Inflammatory macrophage treated with lipopolysaccharide for 1 hour (primary cell): ENCODE measurements at regions not wholly inside any gene's neighbourhood (a gene's known extent, or its start where the extent isn't known, plus 50 kb on each side); places are given as distances from the start of the nearest gene placed in this dataset.
"Not testable (repeated sequence)": the region's sequence is repeated elsewhere in the genome, so short reads cannot be mapped to it uniquely, and the experiment has no call there.

Experiments used
- DNase-seq, 2 donors: peaks; one replicate each; pipeline ENCODE4 v3.0.0-alpha.2; 2020 to 2022

DNA sequence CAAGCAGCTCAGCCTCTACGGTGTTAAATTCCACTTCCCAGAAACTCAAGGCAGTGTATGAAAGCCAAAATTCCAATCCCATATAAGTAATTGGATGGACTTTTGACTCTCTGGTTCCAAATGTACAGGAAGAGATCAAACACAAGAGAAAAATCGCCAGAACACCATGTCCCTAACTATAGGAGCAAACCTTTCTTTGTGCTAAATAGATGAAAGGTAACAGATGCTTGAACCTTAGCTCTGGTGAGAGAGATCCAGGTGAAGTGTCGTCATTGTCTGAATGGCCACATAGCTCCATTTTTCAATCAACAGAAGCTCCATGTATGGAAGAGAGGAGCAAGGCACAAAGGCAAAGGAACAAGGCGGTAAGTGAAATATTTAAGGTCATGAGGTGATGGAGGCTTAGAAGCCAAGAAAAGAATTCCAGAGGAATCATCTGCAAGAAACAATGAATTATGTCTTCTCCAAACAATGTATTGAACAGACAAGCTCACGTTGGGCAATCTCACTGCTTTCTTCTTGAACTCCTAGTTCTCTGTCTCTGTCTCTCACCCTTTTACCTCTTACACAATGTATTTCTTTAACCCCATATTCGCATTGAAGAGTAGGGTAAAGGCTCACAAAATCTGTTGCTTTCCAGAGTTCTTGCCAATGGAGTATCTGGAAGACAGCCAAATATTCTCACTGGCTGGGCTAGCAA lies 585.1 kb downstream of the GATA3 start:
- no peak for DNase-seq

DNA sequence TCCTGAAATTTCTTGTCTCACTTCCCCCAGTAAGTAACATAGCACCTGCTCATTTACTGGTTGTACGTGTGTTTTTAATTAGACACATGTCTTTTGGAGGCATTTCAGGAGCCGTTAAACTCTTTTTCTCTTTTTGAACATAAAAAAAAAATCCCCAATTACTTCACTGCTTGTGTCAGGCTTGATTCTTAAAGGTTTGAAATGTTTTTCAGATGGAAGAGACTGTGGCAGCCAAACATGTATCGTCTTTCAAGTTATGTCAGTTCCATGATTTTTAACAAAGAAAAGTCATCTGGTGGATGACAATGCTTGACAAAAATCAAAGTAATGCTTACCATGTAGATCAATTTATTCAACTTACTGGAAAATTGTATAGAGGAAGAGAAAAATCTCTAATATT lies 585.8 kb downstream of the GATA3 start:
- no peak for DNase-seq

DNA sequence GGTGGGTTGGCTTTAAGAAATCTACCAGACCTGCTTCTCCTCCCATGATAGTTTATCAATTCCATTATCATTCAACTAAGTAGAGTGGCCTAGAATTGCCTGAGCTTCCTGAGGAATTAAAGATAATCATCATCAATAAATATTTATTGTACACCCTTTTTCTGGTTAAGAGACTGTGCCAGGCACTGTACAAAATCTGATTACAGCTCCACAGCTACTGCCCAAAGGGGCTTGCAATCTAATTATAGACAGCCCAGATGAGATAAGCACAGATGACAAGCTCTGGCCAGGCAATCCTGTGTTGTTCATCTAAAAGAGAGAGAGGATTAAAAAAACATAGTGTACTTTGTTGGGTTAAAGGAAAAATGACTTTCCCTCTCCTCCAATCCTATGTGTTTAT lies 586.4 kb downstream of the GATA3 start:
- no peak for DNase-seq

DNA sequence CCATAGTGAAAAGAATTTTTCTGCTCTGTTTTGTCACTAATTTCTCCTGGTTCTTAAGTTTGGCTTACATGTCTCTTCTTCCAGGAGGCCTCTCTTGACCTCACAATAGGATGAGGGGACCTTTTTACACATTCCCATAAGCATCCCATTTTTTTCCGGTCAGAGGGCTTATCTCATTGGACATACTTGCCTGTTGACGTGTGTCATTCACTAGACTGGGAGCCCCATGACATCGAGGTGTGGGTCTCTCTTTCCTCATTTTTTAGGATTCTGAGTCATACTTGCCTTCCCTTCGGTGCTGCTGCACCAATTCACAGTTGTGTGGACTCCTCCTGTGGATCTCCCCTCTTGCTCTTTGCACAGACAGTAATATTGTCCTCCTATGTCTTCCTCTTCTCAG lies 601.8 kb downstream of the GATA3 start:
- no peak for DNase-seq

DNA sequence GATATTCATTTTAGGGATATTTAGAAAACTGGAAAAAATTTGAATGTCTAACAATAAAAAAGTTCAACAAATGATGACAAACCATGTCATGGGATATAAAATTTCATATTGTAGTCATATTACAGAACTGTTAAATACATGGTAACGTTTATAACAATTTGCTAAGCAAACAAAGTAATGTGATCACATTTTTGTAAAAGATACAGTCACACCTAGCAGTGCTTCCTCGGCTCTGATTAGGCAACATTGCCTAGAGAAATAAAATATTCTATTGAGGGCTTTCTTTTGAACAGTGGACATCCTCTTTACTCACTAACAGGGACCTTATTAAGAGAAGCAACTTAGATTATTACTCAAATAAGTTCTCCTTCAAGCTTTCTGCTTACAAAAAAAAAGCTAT lies 605.5 kb downstream of the GATA3 start:
- no peak for DNase-seq

DNA sequence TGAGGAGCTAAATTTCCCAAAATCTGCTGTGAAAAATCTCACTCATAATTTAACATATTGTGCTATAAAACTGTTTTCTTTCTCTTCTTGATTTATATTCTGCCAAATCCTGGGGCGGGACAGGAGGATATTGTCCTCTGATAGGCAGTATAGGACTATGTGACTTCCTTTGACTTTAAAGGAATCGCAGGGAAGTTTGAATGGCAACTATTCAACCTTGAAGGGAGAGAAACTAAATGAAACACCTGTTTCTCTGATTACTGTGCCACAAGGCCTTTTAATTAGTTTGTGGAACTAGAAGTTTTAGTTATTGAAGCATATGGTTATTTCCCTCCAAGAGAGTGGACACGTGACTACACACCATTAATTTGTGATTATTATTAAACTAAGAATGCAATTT lies 607.4 kb downstream of the GATA3 start:
- no peak for DNase-seq

DNA sequence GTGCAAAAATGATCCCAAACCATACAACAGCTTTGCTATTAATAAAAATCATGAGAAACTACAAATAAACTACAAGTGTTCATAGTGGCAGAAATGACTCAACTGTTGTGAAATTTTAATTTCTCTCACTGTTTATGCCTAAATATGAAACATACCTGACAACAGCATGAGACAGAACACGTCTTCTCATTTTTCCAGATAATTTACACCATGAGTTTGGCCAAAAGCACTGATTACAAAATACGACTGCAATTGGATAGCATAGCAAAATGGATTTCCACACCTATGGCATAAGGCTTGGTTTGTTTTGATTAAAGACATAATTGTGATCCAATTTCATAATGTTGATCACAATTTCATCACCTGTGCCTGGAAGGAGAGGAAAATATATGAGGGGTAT lies 608.6 kb downstream of the GATA3 start:
- DNase-seq: no peak

DNA sequence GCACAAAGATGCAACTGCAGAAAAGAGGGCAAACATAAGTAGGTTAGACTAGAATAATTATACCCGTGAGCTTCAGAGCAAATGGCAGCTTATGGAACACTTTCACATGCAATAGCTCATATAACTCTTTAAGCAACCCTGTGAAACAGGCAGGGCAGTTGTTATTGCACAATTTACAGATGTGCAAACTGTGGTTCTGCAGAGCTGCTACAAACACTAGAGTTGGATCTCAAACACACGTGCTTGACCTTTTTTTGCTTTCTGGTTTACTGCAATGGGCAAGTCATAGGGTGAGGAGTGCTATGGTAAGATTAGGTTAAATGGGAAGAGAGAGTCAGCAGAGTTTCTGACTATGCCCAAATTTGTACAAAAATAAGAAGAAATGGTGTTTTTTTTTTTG lies 610.8 kb downstream of the GATA3 start:
- DNase-seq: no peak

DNA sequence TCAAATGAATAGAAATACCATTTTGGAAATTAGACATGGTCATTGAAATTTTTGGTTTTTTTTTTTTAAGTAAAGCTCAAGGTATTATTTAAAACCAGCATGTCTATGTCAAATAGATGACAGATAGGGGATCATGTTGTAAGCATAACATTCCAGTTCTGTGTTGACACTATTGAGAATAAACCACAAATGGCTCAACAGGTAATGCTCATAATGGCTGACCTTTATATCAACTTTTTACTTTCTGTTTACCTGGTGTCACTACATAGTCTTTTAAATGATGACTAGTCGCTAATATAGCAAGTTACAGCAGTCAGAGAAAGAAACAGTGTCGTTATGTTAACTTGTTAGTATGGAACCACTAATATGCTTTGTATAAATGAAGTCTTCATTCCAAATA lies 616.0 kb downstream of the GATA3 start:
- DNase-seq: no peak

DNA sequence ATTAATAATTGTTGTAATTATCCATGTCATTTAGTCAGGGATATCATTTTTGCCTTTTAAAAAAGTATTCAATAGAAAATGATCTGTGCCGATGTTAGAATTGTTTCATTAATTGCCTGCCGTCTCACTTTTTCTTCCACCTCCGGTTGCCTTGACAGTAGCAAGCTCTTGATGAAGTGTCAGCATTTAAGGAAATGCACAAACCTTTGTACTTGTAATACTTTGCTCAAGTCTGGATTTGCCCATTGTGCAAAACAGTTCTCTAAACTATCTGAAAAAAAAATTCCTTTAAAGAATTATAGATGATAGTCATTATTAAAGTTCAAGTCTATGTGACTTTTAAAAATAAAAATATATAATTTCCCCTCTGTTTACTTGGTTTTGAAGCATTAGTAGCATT lies 619.7 kb downstream of the GATA3 start:
- no peak for DNase-seq

DNA sequence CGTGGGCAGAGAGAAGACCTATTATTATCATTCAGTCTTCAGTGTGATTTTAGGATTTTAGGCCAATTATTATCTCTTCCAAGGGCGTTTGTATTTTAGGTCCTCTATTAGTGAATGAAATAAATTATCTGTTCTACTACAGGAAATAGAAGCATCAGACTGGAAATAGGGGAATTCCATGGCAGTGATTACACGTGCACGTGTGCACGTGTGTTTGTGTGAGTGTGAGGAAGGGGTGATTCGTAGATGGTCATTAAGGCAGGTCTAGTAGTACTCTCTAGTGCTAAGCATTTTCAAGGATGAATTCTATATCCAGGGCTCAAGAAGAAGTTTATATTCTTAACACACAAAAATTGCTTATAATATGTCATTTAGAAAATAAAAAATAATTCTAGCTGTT lies 623.2 kb downstream of the GATA3 start:
- DNase-seq: no peak

DNA sequence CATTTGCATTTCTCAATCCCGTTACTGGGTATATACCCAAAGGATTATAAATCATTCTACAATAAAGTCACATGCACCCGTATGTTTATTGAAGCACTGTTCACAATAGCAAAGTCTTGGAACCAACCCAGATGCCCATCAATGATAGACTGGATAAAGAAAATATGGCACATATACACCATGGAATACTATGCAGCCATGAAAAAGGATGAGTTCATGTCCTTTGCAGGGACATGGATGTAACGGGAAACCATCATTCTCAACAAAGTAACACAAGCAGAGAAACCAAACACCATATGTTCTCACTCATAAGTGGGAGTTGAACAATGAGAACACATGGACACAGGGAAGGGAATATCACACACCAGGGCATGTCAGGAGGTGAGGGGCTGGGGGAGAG lies 630.4 kb downstream of the GATA3 start:
- DNase-seq: not testable (repeated sequence)

DNA sequence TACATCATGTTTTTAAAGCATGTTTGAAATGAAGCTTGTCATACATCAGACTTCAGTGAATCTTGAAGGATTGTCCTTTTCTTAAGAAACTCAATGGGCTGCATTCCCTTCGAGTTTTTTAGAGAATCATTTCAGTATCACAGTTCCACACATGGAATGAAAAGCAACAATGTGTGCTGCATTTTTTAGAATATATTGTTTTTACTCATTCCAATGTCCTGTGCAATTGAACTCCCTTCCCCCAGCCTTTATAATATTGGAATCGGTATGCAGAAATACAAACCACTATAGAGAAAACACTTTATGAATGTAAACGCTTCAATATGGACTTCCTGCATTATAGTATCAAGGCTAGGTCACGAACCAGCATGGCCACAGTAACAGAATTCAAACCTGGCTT lies 634.4 kb downstream of the GATA3 start:
- DNase-seq: no peak

DNA sequence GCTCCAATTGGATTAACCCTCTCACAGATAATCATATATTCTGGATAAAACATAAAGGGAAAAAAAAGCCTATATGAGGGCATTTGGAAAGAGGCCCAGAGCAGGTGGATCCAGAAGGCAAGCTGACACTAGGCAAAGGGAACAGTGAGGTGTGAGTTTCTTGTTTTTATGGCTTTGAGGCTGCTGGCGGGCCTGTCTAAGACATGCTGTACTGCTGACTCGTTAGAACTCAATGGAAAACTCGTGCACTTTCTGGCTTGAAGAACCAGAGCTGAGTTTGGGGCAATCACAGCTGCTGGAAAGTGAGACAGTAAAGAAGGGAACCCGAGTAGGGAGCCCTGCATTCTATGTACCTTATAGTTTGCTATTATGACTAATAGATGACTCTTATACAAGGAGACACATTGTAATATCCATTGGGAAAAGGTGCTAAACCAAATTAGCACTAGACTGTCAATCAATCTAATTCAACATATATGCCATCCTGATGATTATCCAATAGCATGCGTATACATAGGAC lies 637.1 kb downstream of the GATA3 start:
- DNase-seq: no peak

DNA sequence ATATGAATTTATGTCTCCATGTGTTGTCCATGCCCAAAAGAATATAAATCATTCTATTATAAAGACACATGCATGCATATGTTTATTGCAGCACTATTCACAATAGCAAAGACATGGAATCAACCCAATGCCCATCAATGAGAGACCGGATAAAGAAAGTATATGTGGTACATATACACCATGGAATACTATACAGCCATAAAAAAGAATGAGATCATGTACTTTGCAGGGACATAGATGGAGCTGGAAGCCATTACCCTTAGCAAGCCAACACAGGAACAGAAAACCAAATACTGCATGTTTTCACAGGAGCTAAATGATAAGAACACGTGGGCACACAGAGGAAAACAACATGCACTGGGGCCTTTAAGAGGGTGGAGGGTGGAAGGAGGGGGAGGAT lies 639.1 kb downstream of the GATA3 start:
- not testable (repeated sequence) for DNase-seq

DNA sequence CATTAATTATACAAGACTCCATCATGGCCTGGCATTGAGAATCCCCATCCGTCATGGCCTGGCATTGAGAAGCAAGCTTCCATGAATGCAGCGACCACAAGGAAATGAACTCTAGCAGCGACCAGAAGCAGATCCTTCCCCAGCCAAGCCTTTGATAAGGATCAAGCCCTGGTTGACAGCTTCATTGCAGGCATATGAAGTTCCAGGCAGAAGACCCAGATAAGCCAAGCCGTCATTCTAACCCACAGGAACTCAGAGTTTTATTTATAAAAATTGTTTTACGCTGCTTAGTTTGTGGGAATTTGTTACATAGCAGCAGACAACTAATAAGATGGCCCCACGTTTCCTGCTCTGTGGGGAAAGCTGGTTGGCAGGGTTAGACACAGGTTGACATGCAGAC lies 642.3 kb downstream of the GATA3 start:
- no peak for DNase-seq

DNA sequence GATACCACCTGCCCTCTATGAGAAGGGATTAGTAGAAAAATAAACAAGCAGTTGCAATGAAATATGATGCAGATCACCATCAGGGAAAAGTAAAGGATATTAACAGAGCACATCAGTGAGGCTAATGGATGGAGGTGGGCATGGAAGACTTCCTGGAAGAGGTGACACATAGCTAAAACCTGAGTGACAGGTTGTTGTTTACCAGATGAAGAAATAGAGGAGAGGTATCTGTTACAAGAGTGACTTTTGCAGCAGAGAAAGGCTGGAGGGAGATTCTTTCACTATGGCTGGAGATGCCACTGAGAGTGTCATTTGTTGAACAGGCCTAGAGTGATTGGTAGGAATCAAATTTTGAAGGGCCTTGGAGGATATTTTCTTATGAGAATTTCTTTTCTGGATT lies 646.2 kb downstream of the GATA3 start:
- DNase-seq: no peak

DNA sequence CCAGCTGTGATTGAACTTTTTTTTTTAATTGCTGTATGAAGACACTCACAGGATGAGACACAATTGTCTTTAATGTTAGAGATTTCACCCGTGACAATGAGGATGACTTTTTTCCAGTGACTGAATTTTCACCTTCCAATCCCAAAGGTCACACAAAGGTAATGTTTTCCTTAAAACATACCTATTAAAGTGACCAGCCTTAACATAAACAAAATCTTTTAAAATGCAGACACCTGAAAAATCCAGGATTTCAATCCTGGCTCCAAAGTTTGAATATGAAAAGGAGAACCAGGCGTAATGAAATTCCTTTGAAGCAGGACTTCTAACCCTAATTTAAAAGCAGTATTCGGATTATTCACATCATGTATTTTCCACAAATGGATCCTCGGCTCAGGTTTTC lies 647.7 kb downstream of the GATA3 start:
- no peak for DNase-seq

DNA sequence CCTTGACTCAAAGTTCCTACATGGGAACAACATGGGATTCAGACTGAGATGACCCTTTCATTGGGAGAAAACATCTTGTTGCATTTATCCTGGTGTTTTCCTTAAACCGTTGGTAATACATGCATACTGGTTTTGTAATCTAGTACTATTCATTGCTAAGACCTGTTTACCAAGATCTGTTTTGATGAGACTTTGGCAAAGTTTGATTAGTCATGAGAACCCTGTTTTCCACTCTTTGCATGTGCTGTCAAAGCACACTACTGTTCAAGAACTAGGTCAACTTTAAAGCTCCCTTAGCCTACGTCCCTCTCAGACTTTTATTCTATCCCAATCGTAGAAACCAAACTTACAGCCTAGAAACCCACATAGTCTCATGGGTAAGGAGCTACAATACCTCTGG lies 650.9 kb downstream of the GATA3 start:
- DNase-seq: no peak

DNA sequence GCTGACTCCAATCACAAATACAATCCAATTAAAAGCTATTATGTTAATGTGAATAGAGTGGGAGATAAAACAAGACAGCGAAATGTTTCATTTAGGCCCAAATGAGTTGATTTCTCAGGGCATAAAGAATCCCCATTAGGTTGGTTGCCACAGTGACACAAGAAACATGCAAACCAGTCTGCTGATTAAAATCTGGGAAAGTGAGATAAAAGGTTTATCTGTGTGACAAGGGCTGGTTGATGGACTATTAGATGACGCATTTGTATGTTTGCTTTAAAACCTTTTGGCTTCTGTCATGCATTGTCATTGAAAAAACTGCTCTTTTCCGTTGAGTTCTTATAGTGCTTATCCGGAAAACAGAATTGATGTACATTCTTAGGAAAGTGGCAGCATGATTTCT lies 658.2 kb downstream of the GATA3 start:
- no peak for DNase-seq

DNA sequence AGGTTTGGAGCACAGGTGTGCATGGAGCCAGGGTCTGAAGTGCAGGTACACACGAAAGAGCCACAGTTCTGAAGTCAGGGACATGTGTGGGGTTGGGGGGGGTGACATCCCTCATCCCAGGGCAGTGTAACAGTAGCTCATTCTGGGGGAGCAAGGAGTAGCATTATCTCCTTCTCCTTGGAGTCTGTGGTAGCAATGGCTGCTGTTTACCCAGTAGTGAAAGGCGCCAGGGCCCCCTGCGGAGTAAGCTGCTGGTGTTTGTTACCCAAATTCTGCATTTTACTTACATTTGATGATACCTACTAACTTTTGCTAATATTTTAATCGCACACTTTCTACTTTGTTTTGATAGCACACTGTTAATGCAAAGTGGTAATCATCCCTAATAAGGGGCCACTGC lies 665.5 kb downstream of the GATA3 start:
- DNase-seq: no peak

DNA sequence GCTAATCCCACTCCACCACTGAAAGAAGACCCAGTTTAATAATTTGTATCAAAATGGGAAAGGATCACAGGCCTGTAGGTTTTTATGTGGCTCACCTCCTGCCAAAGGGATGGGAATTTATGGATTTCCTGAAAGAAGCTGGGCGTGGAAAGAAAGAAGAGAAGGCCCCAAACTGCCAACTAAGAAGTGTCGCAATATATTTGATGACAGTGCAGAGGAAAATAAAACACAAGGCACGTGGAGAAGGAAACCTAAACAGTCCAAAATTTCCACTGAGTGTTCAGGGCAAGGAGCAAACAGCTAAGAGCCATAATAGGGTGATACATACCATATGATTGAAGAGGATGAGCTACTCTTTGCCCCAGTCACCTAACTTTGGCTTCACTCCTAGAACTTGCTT lies 667.2 kb downstream of the GATA3 start:
- no peak for DNase-seq

DNA sequence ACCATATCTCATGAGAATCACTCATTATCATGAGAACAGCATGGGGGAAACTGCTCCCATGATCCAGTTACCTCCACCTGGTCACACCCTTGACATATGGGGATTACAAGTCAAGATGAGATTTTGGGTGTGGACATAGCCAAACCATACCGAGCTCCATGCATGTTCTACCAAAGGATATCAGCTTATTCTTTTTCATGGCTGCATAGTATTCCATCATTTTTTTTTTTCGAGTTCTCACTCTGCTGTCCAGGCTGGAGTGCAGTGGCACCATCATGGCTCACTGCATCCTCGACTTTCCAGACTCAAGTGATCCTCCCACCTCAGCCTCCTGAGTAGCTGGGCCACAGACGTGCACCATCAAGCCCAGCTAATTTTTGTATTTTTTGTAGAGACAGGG lies 668.3 kb downstream of the GATA3 start:
- no peak for DNase-seq

DNA sequence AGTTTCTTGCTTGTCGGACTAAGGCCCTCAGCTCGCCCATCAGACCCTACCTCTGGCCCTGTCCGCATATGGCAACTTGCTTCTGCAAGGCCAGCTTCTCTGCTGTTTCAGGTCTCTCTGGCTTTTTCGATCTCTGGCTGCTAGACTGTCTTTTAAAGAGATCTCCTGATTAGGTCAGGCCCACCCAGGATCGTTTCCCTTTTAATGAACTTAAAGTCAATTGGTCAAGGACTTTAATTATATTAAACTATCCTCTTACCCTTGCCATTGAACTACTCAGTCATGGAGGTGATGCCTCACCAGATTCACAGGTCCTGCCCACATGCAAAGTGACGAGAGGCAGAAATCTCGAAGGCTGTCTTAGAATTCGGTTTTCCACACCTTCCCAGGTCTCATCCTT lies 670.9 kb downstream of the GATA3 start:
- DNase-seq: no peak

DNA sequence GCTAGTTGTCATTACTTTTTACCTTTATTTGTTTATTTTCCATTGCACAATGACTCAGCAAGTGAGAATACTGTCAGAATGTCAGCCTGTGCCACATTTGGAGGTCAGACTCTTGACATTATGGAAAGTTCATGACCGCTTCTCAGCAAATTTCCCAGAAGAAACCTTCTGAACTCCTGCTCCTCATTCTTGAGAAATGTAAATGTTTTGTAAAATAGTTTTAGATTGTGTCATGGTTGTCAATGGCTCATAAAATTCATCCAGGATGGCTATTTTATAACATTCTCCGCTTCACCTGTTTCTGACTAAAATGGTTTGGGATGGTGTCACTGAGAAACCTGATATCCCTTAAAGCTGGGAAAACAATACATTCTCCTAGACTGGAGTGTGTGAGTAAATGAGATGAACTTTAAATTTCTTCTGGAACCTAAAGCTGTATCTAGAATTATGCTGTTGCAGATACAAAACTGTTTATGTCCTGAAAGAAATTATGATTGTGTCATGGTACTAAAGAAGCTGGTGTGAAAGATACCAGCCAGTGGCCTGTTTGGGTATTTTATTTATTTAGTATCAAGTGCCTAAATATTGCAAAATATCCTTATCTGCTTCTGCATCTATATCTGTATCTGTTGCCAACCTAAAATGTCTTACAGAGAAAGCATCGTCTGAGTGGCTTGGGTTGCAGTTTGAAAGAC lies 671.7 kb downstream of the GATA3 start:
- DNase-seq: no peak
